ENCODE measurements at regions not wholly inside any gene's neighbourhood (a gene's known extent, or its start where the extent isn't known, plus 50 kb on each side); places are given as distances from the start of the nearest gene placed in this dataset.
"Not testable (repeated sequence)": the region's sequence is repeated elsewhere in the genome, so short reads cannot be mapped to it uniquely, and the experiment has no call there.

DNA sequence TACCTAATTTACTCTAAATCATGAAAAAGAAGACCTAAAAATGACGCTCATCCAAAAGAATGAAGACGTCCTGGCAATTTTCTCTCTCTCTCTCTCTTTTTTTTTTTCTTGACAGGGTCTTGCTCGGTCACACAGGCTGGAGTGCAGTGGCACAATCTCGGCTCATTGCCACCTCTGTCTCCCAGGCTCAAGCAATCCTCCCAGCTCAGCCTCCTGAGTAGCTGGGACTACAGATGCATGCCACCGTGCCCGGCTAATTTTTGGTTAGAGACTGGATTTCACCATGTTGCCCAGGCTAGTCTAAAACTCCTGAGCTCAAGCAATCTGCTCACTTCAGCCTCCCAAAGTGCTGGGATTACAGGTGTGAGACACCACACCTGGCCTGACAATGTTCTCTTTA lies 77.2 kb downstream of the CDO1 start:
- not testable (repeated sequence) for TF ChIP-seq EZH2 (IDR thresholded peaks at IDR 0.05); POLR2AphosphoS5 (IDR thresholded peaks at IDR 0.05; ENCODE audit: borderline replicate concordance, low read depth, low read length)

Data from SK-N-MC (cell line).